H1 (cell line): ENCODE measurements at regions not wholly inside any gene's neighbourhood (a gene's known extent, or its start where the extent isn't known, plus 50 kb on each side); places are given as distances from the start of the nearest gene placed in this dataset.

ENCODE experiments used
- USF2 ChIP-seq: IDR thresholded peaks from 2 replicates; pipeline ENCODE4 v1.6.1; 2011; ENCODE audit warnings: low read length, improper control_type of control experiment

GRCh38 chr5:166503506-166503905 is 1787.9 kb upstream of the WWC1 start (continued):
- TF ChIP-seq USF2: no peak
